Suprapubic skin (tissue), 4 donors: ENCODE measurements at regions not wholly inside any gene's neighbourhood (a gene's known extent, or its start where the extent isn't known, plus 50 kb on each side); places are given as distances from the start of the nearest gene placed in this dataset.

ENCODE experiments used
- CTCF ChIP-seq, 2 donors: fragments of 200-600 bp in 1 of 2; fragments of 450-650 bp in 1 of 2; sonication (generic) in 1 of 2; IDR thresholded peaks; one replicate each; pipeline ENCODE4 v1.5.1; 2016 to 2019; ENCODE audit warnings: antibody characterized with exemption in 2 of 2, mild to moderate bottlenecking in 1 of 2, moderate library complexity in 1 of 2
- POLR2A ChIP-seq, 2 donors: fragments of 450-650 bp; IDR thresholded peaks; one replicate each; pipeline ENCODE4 v1.6.1; 2017; ENCODE audit warnings: antibody characterized with exemption in 2 of 2, mild to moderate bottlenecking in 2 of 2, moderate library complexity in 2 of 2
- POLR2AphosphoS5 ChIP-seq, 3 donors: sonication (generic); formaldehyde crosslinking; IDR thresholded peaks; one replicate each; pipeline ENCODE4 v1.6.1; 2017; ENCODE audit warnings: antibody characterized with exemption in 3 of 3

DNA sequence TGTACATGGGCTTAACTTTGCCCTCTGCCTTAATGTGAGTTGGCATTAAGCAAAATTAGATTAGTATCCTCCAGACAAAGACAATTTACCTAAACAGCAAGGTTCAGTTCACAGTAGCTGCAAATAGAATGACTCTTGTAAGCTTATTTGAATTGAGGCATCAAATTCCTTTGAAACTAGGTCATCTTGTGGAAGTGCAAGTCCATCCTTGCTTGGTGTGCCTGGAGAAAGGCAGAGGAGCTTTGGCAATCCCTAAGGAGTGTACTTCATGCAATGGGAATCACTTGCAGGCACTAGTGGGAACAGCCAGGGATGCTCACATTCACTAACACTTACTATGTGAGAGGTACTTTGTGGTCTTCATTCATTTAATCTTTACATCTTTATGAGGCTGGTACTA lies 118.3 kb downstream of the DRD1 start:
- TF ChIP-seq CTCF (IDR thresholded peaks at IDR 0.05), result no peak
- no peak for TF ChIP-seq POLR2AphosphoS5 (IDR thresholded peaks at IDR 0.05)
- TF ChIP-seq POLR2A (IDR thresholded peaks at IDR 0.05), result no peak
